Parathyroid adenoma (tissue), 2 donors: ENCODE measurements at regions not wholly inside any gene's neighbourhood (a gene's known extent, or its start where the extent isn't known, plus 50 kb on each side); places are given as distances from the start of the nearest gene placed in this dataset.

ENCODE experiments used
- H2AFZ ChIP-seq: fragments of 300-600 bp; sonication (generic); one replicate; pipeline ENCODE4 v1.7.0; 2017; ENCODE audit warnings: antibody characterized with exemption, mild to moderate bottlenecking
- H3K27ac ChIP-seq: fragments of 300-600 bp; sonication (generic); one replicate; pipeline ENCODE4 v1.7.0; 2017
- H3K27me3 ChIP-seq: fragments of 300-600 bp; sonication (generic); one replicate; pipeline ENCODE4 v1.7.0; 2017; ENCODE audit warnings: low read length; ENCODE audit not compliant: control insufficient read depth, insufficient read depth
- H3K36me3 ChIP-seq: fragments of 300-600 bp; sonication (generic); one replicate; pipeline ENCODE4 v1.7.0; 2017; ENCODE audit warnings: low read length; ENCODE audit not compliant: control insufficient read depth, insufficient read depth
- H3K4me1 ChIP-seq: fragments of 300-600 bp; sonication (generic); one replicate; pipeline ENCODE4 v1.7.0; 2017; ENCODE audit warnings: control low read depth
- H3K4me2 ChIP-seq: fragments of 300-600 bp; sonication (generic); one replicate; pipeline ENCODE4 v1.7.0; 2017; ENCODE audit warnings: low read length
- H3K4me3 ChIP-seq: fragments of 300-600 bp; sonication (generic); one replicate; pipeline ENCODE4 v1.7.0; 2017; ENCODE audit warnings: low read depth, low read length
- H3K79me2 ChIP-seq: fragments of 300-600 bp; sonication (generic); one replicate; pipeline ENCODE4 v1.7.0; 2017; ENCODE audit warnings: control low read depth
- H3K9ac ChIP-seq: fragments of 300-600 bp; sonication (generic); one replicate; pipeline ENCODE4 v1.7.0; 2017; ENCODE audit warnings: mild to moderate bottlenecking
- H3K9me3 ChIP-seq: fragments of 300-600 bp; sonication (generic); one replicate; pipeline ENCODE4 v1.7.0; 2017; ENCODE audit warnings: low read length; ENCODE audit not compliant: control insufficient read depth
- TF ChIP-seq, protein P1 (sequence below): fragments of 300-600 bp; sonication (generic); IDR thresholded peaks from one replicate; pipeline ENCODE4 v1.7.0; 2017; ENCODE audit warnings: antibody characterized with exemption, mild to moderate bottlenecking
- donor health status: primary hyperparathyroidism.

DNA sequence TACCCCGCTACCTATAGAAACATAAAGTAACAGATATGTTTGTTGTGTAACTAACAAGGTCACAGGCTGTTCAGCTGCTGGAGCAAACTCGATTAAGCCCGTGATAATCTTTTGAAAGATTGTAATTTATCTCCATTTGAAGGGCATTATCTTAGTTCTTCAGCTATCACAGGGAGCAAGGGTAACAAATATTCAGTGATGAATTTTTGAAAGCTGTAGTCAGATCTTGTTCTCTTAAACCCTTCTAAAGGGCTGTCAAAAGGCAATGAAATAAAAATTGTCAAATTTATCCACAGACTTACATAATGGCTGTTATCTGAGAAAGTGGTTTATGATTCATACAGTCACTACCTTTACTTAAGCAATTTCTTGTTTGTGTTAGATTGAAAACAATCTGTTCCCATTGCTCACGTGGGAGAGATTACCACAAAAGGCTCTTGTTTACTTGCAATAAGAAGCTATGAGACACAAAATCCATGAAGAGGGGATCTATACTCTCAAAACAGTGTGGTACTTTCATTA lies 78.3 kb upstream of the ZNF608 start:
- H3K79me2 ChIP-seq = no peaks in the 10 kb centered on the region
- H3K36me3 ChIP-seq = no peaks in the 10 kb centered on the region
- no peak overlapping the region for H3K4me2 ChIP-seq
- peak overlapping the region; percentile 3 for H2AFZ ChIP-seq
- H3K27ac ChIP-seq = no peak overlapping the region
- no peak overlapping the region for H3K4me3 ChIP-seq
- TF ChIP-seq, protein P1, sequence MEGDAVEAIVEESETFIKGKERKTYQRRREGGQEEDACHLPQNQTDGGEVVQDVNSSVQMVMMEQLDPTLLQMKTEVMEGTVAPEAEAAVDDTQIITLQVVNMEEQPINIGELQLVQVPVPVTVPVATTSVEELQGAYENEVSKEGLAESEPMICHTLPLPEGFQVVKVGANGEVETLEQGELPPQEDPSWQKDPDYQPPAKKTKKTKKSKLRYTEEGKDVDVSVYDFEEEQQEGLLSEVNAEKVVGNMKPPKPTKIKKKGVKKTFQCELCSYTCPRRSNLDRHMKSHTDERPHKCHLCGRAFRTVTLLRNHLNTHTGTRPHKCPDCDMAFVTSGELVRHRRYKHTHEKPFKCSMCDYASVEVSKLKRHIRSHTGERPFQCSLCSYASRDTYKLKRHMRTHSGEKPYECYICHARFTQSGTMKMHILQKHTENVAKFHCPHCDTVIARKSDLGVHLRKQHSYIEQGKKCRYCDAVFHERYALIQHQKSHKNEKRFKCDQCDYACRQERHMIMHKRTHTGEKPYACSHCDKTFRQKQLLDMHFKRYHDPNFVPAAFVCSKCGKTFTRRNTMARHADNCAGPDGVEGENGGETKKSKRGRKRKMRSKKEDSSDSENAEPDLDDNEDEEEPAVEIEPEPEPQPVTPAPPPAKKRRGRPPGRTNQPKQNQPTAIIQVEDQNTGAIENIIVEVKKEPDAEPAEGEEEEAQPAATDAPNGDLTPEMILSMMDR = no peak
- no peak overlapping the region for H3K9ac ChIP-seq
- H3K4me1 ChIP-seq = no peaks in the 10 kb centered on the region
- H3K27me3 ChIP-seq = no peaks in the 10 kb centered on the region
- H3K9me3 ChIP-seq = no peaks in the 10 kb centered on the region

DNA sequence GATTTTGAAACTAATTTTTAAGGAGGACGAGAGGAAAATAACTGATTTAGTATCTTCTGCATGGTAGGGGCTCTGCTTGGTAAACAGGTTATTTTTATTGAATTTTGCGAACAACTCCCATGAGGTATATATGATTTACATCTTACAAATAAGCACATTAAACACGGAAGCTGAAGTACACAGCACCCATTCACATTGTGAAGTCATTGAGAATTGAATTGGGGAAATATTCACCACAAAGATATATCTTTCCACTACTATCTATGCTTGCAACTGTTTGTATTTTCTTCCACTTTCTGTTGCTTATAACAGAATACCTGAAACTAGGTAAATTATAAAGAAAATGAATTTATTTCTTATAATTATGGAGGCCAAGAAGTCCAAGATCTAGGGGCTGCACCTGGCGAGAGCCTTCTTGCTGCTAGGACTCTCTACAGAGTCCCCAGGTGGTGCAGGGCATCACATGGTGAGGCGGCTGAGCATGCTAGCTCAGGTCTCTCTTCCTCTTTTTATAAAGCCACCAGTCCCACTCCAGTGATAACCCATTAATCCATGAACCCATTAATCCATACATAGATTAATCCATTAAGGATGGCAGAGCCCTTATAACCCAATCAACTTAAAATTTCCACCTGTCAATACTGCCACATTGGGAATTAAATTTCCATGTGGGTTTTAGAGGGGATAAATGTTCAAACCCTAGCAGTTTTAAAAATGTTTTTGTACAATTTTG lies 79.0 kb upstream of the ZNF608 start:
- TF ChIP-seq, protein P1 = no peak
- Histone ChIP-seq H3K79me2 (no peaks in the 10 kb centered on the region), H3K36me3 (no peaks in the 10 kb centered on the region), H3K4me3 (no peak overlapping the region), H3K27me3 (no peaks in the 10 kb centered on the region), H3K27ac (no peak overlapping the region), H3K4me1 (no peaks in the 10 kb centered on the region), H3K4me2 (no peak overlapping the region), H3K9ac (no peak overlapping the region), H2AFZ (no peak overlapping the region), H3K9me3 (no peaks in the 10 kb centered on the region)

DNA sequence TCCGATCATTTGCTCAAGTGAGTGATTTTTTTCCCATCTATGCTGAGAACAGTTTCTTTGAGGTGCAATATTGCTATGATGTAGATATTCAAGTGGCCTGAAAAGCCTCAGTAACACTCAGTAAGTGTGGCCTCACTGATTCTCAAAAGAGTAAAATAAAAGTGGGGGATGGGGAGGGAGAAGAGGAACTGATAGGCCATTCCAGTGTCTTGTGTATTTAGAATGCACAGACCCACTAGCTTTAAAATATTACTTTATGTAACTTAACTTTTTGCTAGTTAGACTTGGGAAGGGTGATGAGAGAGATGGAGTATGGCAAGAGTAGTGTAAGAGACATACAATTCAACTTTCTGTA lies 79.5 kb upstream of the ZNF608 start:
- Histone ChIP-seq H3K9me3 (no peaks in the 10 kb centered on the region), H3K36me3 (no peaks in the 10 kb centered on the region), H3K79me2 (no peaks in the 10 kb centered on the region), H3K4me1 (no peaks in the 10 kb centered on the region), H3K4me3 (no peak overlapping the region), H3K27ac (no peak overlapping the region), H3K4me2 (no peak overlapping the region), H3K27me3 (no peaks in the 10 kb centered on the region), H3K9ac (no peak overlapping the region), H2AFZ (no peak overlapping the region)
- TF ChIP-seq, protein P1 = no peak

DNA sequence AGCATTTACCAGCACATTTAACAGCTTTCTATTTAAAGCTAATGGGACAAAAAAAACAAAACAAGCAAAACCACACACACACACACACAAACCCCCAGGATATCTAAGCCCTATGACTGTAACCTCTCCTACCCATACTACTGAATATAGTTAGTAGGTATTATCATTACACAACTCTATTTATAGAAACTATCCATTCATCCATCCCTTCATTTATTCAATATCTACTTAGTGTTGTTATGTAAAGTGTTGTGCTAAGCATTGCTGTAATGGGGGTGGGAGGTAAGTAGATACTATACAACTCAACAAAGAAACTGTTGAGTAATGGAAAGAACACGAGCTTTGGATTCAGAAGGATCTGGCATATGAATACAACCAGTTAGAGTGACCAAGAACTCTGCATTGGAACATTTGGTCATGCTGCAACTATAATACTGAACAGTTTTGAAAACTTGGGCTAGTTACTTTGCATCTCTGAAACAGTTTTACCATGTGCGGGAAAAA lies 82.3 kb upstream of the ZNF608 start:
- H3K9ac ChIP-seq = no peak overlapping the region
- no peak overlapping the region for H3K4me3 ChIP-seq
- H2AFZ ChIP-seq = no peak overlapping the region
- no peaks in the 10 kb centered on the region for H3K27me3 ChIP-seq
- no peak overlapping the region for H3K4me2 ChIP-seq
- no peak overlapping the region for H3K27ac ChIP-seq
- no peaks in the 10 kb centered on the region for H3K9me3 ChIP-seq
- no peaks in the 10 kb centered on the region for H3K4me1 ChIP-seq
- no peaks in the 10 kb centered on the region for H3K36me3 ChIP-seq
- no peaks in the 10 kb centered on the region for H3K79me2 ChIP-seq
- TF ChIP-seq, protein P1 = no peak
